A673 (cell line): ENCODE measurements at regions not wholly inside any gene's neighbourhood (a gene's known extent, or its start where the extent isn't known, plus 50 kb on each side); places are given as distances from the start of the nearest gene placed in this dataset.

Source experiments
- BruUV-seq: library from RNA; stranded (reverse); fragments of 400-500 nt; replicated peaks from 2 replicates; lab custom pipeline; 2021; lab: Mats Ljungman, UMichigan
- CTCF ChIA-PET: fragments of 300-600 bp; sonication (Branson Sonifier 250); formaldehyde crosslinking; loops from one replicate; lab custom pipeline; 2022; ENCODE audit warnings: antibody characterized with exemption; lab: Charles Lee
- POLR2A ChIA-PET: fragments of 300-600 bp; sonication (Branson Sonifier 250); formaldehyde crosslinking; loops from one replicate; lab custom pipeline; 2022; ENCODE audit warnings: antibody characterized with exemption; ENCODE audit not compliant: low non-redundant PET; lab: Charles Lee
- DNase-seq: peaks from one replicate; pipeline ENCODE4 v3.0.0-alpha.2; 2015; ENCODE audit warnings: low spot score
- H3K27ac ChIP-seq: fragments of 200-600 bp; sonication (generic); 2 replicates; pipeline ENCODE4 v1.5.1; 2016; ENCODE audit warnings: mixed run types, low read depth, mild to moderate bottlenecking, mixed read lengths, antibody characterized with exemption, low read length; ENCODE audit not compliant: poor library complexity, severe bottlenecking
- H3K27me3 ChIP-seq: fragments of 200-600 bp; sonication (generic); replicated peaks from 2 replicates; pipeline ENCODE4 v1.6.1; 2017; ENCODE audit warnings: mixed run types, low read depth, mild to moderate bottlenecking, mixed read lengths, antibody characterized with exemption, low read length; ENCODE audit not compliant: insufficient read depth, poor library complexity
- H3K36me3 ChIP-seq: fragments of 200-600 bp; sonication (generic); 2 replicates; pipeline ENCODE4 v1.6.1; 2016; ENCODE audit warnings: mixed run types, mild to moderate bottlenecking, mixed read lengths, antibody characterized with exemption, low read length; ENCODE audit not compliant: insufficient read depth, poor library complexity, severe bottlenecking
- H3K4me1 ChIP-seq: fragments of 200-600 bp; sonication (generic); 2 replicates; pipeline ENCODE4 v1.6.1; 2017; ENCODE audit warnings: mixed run types, mild to moderate bottlenecking, mixed read lengths, antibody characterized with exemption, low read length; ENCODE audit not compliant: insufficient read depth, poor library complexity, severe bottlenecking
- H3K4me3 ChIP-seq: fragments of 200-600 bp; sonication (generic); 2 replicates; pipeline ENCODE4 v1.5.1; 2016; ENCODE audit warnings: low read depth, mixed run types, mild to moderate bottlenecking, mixed read lengths, low read length; ENCODE audit not compliant: poor library complexity, severe bottlenecking
- H3K9me3 ChIP-seq: fragments of 200-600 bp; sonication (generic); 2 replicates; pipeline ENCODE4 v1.6.1; 2016; ENCODE audit warnings: mixed run types, low read depth, mild to moderate bottlenecking, mixed read lengths, antibody characterized with exemption, low read length; ENCODE audit not compliant: poor library complexity, severe bottlenecking
- CTCF ChIP-seq: fragments of 300-800, 200-600 bp; sonication (generic); conservative IDR thresholded peaks from 2 replicates; pipeline ENCODE4 v1.5.1; 2017; ENCODE audit warnings: low read depth, mild to moderate bottlenecking, antibody characterized with exemption, low read length, moderate library complexity, mixed read lengths
- EZH2 ChIP-seq: fragments of 200-600 bp; sonication (generic); IDR thresholded peaks from 2 replicates; pipeline ENCODE4 v1.6.1; 2017; ENCODE audit warnings: borderline replicate concordance, low read depth, mild to moderate bottlenecking, mixed read lengths, antibody characterized with exemption, low read length; ENCODE audit not compliant: poor library complexity, severe bottlenecking
- intact Hi-C: fragments of 100-400 bp; cut with micrococcal nuclease; formaldehyde crosslinking; loops from one replicate; pipeline ENCODE4 v1.10.0; 2022; ENCODE audit not compliant: unreplicated experiment

GRCh38 chr13:23986619-23987018, 89.3 kb upstream of the C1QTNF9B start:
- DNase-seq: no peak
- TF ChIP-seq CTCF (no peak), EZH2 (no peak)
- Histone ChIP-seq H3K4me3 (no peak overlapping the region), H3K27ac (no peak overlapping the region), H3K9me3 (no peaks in the 10 kb centered on the region), H3K27me3 (peaks cover 3% of the 10 kb centered on the region), H3K4me1 (peaks cover 4% of the 10 kb centered on the region), H3K36me3 (no peaks in the 10 kb centered on the region)
- CTCF ChIA-PET: no interaction called here
- no TSS peak for BruUV-seq
- intact Hi-C loops: no loop called here
- POLR2A ChIA-PET: no interaction called here

- intact Hi-C loops: no loop called here
- peaks cover 4% of the 10 kb centered on the region for H3K4me1 ChIP-seq
- no peak overlapping the region for H3K27ac ChIP-seq
- no peak overlapping the region for H3K4me3 ChIP-seq
- ChIA-PET CTCF (no interaction called here), POLR2A (no interaction called here)
- no peak for TF ChIP-seq CTCF
- TF ChIP-seq EZH2: no peak
- H3K36me3 ChIP-seq: no peaks in the 10 kb centered on the region
- peaks cover 3% of the 10 kb centered on the region for H3K27me3 ChIP-seq
- no peak for DNase-seq
- BruUV-seq: no TSS peak
- no peaks in the 10 kb centered on the region for H3K9me3 ChIP-seq
Observed at GRCh38 chr13:23987331-23987894, 90.1 kb upstream of the C1QTNF9B start.

- H3K9me3 ChIP-seq: no peaks in the 10 kb centered on the region
- POLR2A ChIA-PET: no interaction called here
- TF ChIP-seq EZH2 (no peak), CTCF (no peak)
- no peak for DNase-seq
- CTCF ChIA-PET: no interaction called here
- no TSS peak for BruUV-seq
- peaks cover 3% of the 10 kb centered on the region for H3K27me3 ChIP-seq
- H3K27ac ChIP-seq: no peak overlapping the region
- peaks cover 4% of the 10 kb centered on the region for H3K4me1 ChIP-seq
- no peaks in the 10 kb centered on the region for H3K36me3 ChIP-seq
- intact Hi-C loops: no loop called here
- H3K4me3 ChIP-seq: no peak overlapping the region
Observed at GRCh38 chr13:23988546-23989122, 91.3 kb upstream of the C1QTNF9B start.
